ENCODE measurements at regions not wholly inside any gene's neighbourhood (a gene's known extent, or its start where the extent isn't known, plus 50 kb on each side); places are given as distances from the start of the nearest gene placed in this dataset.
"Not testable (repeated sequence)": the region's sequence is repeated elsewhere in the genome, so short reads cannot be mapped to it uniquely, and the experiment has no call there.

- H4K5ac ChIP-seq (ENCODE audit: low read depth, low read length); BruUV-seq (replicated peaks): not testable (repeated sequence)
These were observed 1472.0 kb downstream of the KHDRBS2 start for GRCh38 chr6:60813897-60814596.

GRCh38 chr6:60810216-60810615 lies 1475.8 kb downstream of the KHDRBS2 start:
- H3K9me1 ChIP-seq (ENCODE audit: insufficient read depth, low read length); H2BK20ac ChIP-seq (ENCODE audit: low read depth, low read length); H3K14ac ChIP-seq (replicated peaks; ENCODE audit: low read depth, low read length); BruUV-seq (replicated peaks); H3K27ac ChIP-seq (ENCODE audit: insufficient read depth, low read length); H3K18ac ChIP-seq (ENCODE audit: low read depth, low read length); H3K79me1 ChIP-seq (ENCODE audit: low read depth in 1 of 2, low read length in 2 of 2); dilution Hi-C loops (cut with HindIII; ENCODE audit: low sequenced_read_pairs, unreplicated experiment); intact Hi-C loops (cut with micrococcal nuclease); H3K56ac ChIP-seq (ENCODE audit: extremely low read depth, insufficient read depth, low read length); in situ Hi-C loops (cut with MboI; ENCODE audit: low sequenced_read_pairs); H4K91ac ChIP-seq (ENCODE audit: insufficient read depth, low read depth, low read length); H3K9me3 ChIP-seq (ENCODE audit: control insufficient read depth, insufficient read depth, low read length); H3K4me1 ChIP-seq (ENCODE audit: control insufficient read depth, insufficient read depth, low read length); H4K8ac ChIP-seq (ENCODE audit: low read depth in 2 of 2, low read length in 2 of 2); ATAC-seq (ENCODE audit: low read depth); H3K4me2 ChIP-seq (ENCODE audit: low read depth, low read length); POLR2A ChIA-PET (ENCODE audit: unreplicated experiment); CTCF ChIA-PET; H2BK5ac ChIP-seq (ENCODE audit: low read depth, low read length, poor library complexity, severe bottlenecking); H3K9ac ChIP-seq (ENCODE audit: low read depth, low read length); H2BK15ac ChIP-seq (ENCODE audit: low read depth, low read length); H3K23ac ChIP-seq (ENCODE audit: low read depth, low read length); H3K4me3 ChIP-seq (ENCODE audit: insufficient read depth, low read depth, low read length); H2BK120ac ChIP-seq (ENCODE audit: low read depth, low read length); H2AK5ac ChIP-seq (ENCODE audit: low read depth, low read length); H4K5ac ChIP-seq (ENCODE audit: low read depth, low read length); DNase-seq; H4K20me1 ChIP-seq (ENCODE audit: insufficient read depth, low read length); H3K4ac ChIP-seq (ENCODE audit: low read depth, low read length); H3K27me3 ChIP-seq (ENCODE audit: control insufficient read depth, insufficient read depth, low read length); H2AK9ac ChIP-seq (replicated peaks; ENCODE audit: low read depth, low read length, poor library complexity); H2AFZ ChIP-seq (replicated peaks; ENCODE audit: low read length, poor library complexity); H3K36me3 ChIP-seq (ENCODE audit: control insufficient read depth, insufficient read depth, low read length): not testable (repeated sequence)
- WGBS, 2 experiments (ENCODE audit: extremely low coverage in 2 of 2, insufficient read length in 1 of 2): no CpG with 5 or more reads among the region's 2 CpGs

More at GRCh38 chr6:60813897-60814596, 1472.0 kb downstream of the KHDRBS2 start:
- H2AK5ac ChIP-seq (ENCODE audit: low read depth, low read length); H3K9me3 ChIP-seq (ENCODE audit: control insufficient read depth, insufficient read depth, low read length); H3K9me1 ChIP-seq (ENCODE audit: insufficient read depth, low read length); H2BK15ac ChIP-seq (ENCODE audit: low read depth, low read length); H3K4me1 ChIP-seq (ENCODE audit: control insufficient read depth, insufficient read depth, low read length); H3K27me3 ChIP-seq (ENCODE audit: control insufficient read depth, insufficient read depth, low read length); H3K14ac ChIP-seq (replicated peaks; ENCODE audit: low read depth, low read length); H3K36me3 ChIP-seq (ENCODE audit: control insufficient read depth, insufficient read depth, low read length); H3K4ac ChIP-seq (ENCODE audit: low read depth, low read length); H4K8ac ChIP-seq (ENCODE audit: low read depth in 2 of 2, low read length in 2 of 2); in situ Hi-C loops (cut with MboI; ENCODE audit: low sequenced_read_pairs); H3K23ac ChIP-seq (ENCODE audit: low read depth, low read length); H2BK120ac ChIP-seq (ENCODE audit: low read depth, low read length); H2BK20ac ChIP-seq (ENCODE audit: low read depth, low read length); H3K79me1 ChIP-seq (ENCODE audit: low read depth in 1 of 2, low read length in 2 of 2); DNase-seq; H3K18ac ChIP-seq (ENCODE audit: low read depth, low read length); intact Hi-C loops (cut with micrococcal nuclease); H2BK5ac ChIP-seq (ENCODE audit: low read depth, low read length, poor library complexity, severe bottlenecking); ATAC-seq (ENCODE audit: low read depth); H3K27ac ChIP-seq (ENCODE audit: insufficient read depth, low read length); H2AK9ac ChIP-seq (replicated peaks; ENCODE audit: low read depth, low read length, poor library complexity); H3K56ac ChIP-seq (ENCODE audit: extremely low read depth, insufficient read depth, low read length); CTCF ChIA-PET; dilution Hi-C loops (cut with HindIII; ENCODE audit: low sequenced_read_pairs, unreplicated experiment); H2AFZ ChIP-seq (replicated peaks; ENCODE audit: low read length, poor library complexity); H3K9ac ChIP-seq (ENCODE audit: low read depth, low read length); H3K4me2 ChIP-seq (ENCODE audit: low read depth, low read length); POLR2A ChIA-PET (ENCODE audit: unreplicated experiment); H4K91ac ChIP-seq (ENCODE audit: insufficient read depth, low read depth, low read length); H3K4me3 ChIP-seq (ENCODE audit: insufficient read depth, low read depth, low read length); H4K20me1 ChIP-seq (ENCODE audit: insufficient read depth, low read length): not testable (repeated sequence)
- no CpG with 5 or more reads among the region's 4 CpGs for WGBS, 2 experiments (ENCODE audit: extremely low coverage in 2 of 2, insufficient read length in 1 of 2)

Measured in IMR-90 (cell line).